GM19455 (cell line): ENCODE measurements at regions not wholly inside any gene's neighbourhood (a gene's known extent, or its start where the extent isn't known, plus 50 kb on each side); places are given as distances from the start of the nearest gene placed in this dataset.

ENCODE experiments used
- ATAC-seq: cut with Tn5 transposase; IDR thresholded peaks from one replicate; pipeline ENCODE4 v1.9.1; 2021; ENCODE audit not compliant: unreplicated experiment

GRCh38 chr4:161237495-161237894 is 926.3 kb downstream of the FSTL5 start:
- ATAC-seq = no peak

GRCh38 chr4:161225327-161225726 is 938.5 kb downstream of the FSTL5 start:
- no peak for ATAC-seq

GRCh38 chr4:161222889-161223288 is 940.9 kb downstream of the FSTL5 start:
- ATAC-seq = no peak

- ATAC-seq = no peak
Measured at GRCh38 chr4:161208564-161208963, 955.2 kb downstream of the FSTL5 start.

GRCh38 chr4:161206528-161207080 is 957.2 kb downstream of the FSTL5 start:
- no peak for ATAC-seq

GRCh38 chr4:161203865-161204264 is 959.9 kb downstream of the FSTL5 start:
- no peak for ATAC-seq

GRCh38 chr4:161197912-161198311 is 965.9 kb downstream of the FSTL5 start:
- ATAC-seq = no peak

- ATAC-seq = no peak
Measured at GRCh38 chr4:161197474-161197873, 966.3 kb downstream of the FSTL5 start.

GRCh38 chr4:161189286-161190134 is 974.3 kb downstream of the FSTL5 start:
- ATAC-seq = no peak

- ATAC-seq = no peak
Measured at GRCh38 chr4:161188578-161188977, 975.2 kb downstream of the FSTL5 start.

GRCh38 chr4:161187569-161187968 is 976.2 kb downstream of the FSTL5 start:
- ATAC-seq = no peak

GRCh38 chr4:161186750-161187149 is 977.0 kb downstream of the FSTL5 start:
- no peak for ATAC-seq

GRCh38 chr4:161186012-161186411 is 977.8 kb downstream of the FSTL5 start:
- no peak for ATAC-seq

- no peak for ATAC-seq
Measured at GRCh38 chr4:161183729-161184128, 980.1 kb downstream of the FSTL5 start.

- ATAC-seq = no peak
Measured at GRCh38 chr4:161182913-161183312, 980.9 kb downstream of the FSTL5 start.

- no peak for ATAC-seq
Measured at GRCh38 chr4:161178310-161178709, 985.5 kb downstream of the FSTL5 start.

GRCh38 chr4:161172396-161173026 is 991.3 kb downstream of the FSTL5 start:
- ATAC-seq = no peak

- no peak for ATAC-seq
Measured at GRCh38 chr4:161167539-161167938, 996.3 kb downstream of the FSTL5 start.

GRCh38 chr4:161160718-161161117 is 1003.1 kb downstream of the FSTL5 start:
- no peak for ATAC-seq

GRCh38 chr4:161148051-161148450 is 1015.7 kb downstream of the FSTL5 start:
- no peak for ATAC-seq

- no peak for ATAC-seq
Measured at GRCh38 chr4:161143375-161143774, 1020.4 kb downstream of the FSTL5 start.

- ATAC-seq = no peak
Measured at GRCh38 chr4:161134795-161135194, 1029.0 kb downstream of the FSTL5 start.
